ENCODE measurements at regions not wholly inside any gene's neighbourhood (a gene's known extent, or its start where the extent isn't known, plus 50 kb on each side); places are given as distances from the start of the nearest gene placed in this dataset.

GRCh38 chrX:3219231-3219630, 127.2 kb downstream of the MXRA5 start:
- no peak overlapping the region for H3K27ac ChIP-seq (ENCODE audit: extremely low read length, insufficient read depth, low read length)
- TF ChIP-seq E2F5 (CRISPR knock-in tag; conservative IDR thresholded peaks at IDR 0.05) = no peak
- TF ChIP-seq ZBTB8A (CRISPR knock-in tag; IDR thresholded peaks at IDR 0.05; ENCODE audit: borderline replicate concordance, low read depth) = no peak
- TF ChIP-seq ZKSCAN5 (CRISPR knock-in tag; IDR thresholded peaks at IDR 0.05) = no peak
- TF ChIP-seq HNF1A (IDR thresholded peaks at IDR 0.05; ENCODE audit: low read depth) = no peak
- TF ChIP-seq HNF1A (CRISPR knock-in tag; IDR thresholded peaks at IDR 0.05; ENCODE audit: borderline replicate concordance) = no peak
- no peak for TF ChIP-seq MYPOP (CRISPR knock-in tag; IDR thresholded peaks at IDR 0.05)
- TF ChIP-seq ZNF605 (CRISPR knock-in tag; IDR thresholded peaks at IDR 0.05) = no peak
- no peak for TF ChIP-seq RFX5 (IDR thresholded peaks at IDR 0.05; ENCODE audit: low read depth, low read length)
- TF ChIP-seq HES4 (CRISPR knock-in tag; IDR thresholded peaks at IDR 0.05; ENCODE audit: borderline replicate concordance) = no peak
- TF ChIP-seq ZBTB14 (CRISPR knock-in tag; IDR thresholded peaks at IDR 0.05) = no peak
- H3K4me3 ChIP-seq (replicated peaks in 1 of 3; ENCODE audit: insufficient read depth in 1 of 3, low read depth in 2 of 3, low read length in 3 of 3) = no peak overlapping the region
- ChIA-PET POLR2A (no interaction called here), CTCF (ENCODE audit: low intra/inter-chr PET ratio, low total read pairs) (no interaction called here)
- DNase-seq (ENCODE audit: low spot score) (no peak), FAIRE-seq (no peak), ATAC-seq (no peak)
- intact Hi-C loops (cut with micrococcal nuclease; ENCODE audit: unreplicated experiment) (no loop called here), in situ Hi-C loops (cut with HindIII; ENCODE audit: extremely low pct_ligation_motif_present, low pct_unique_long_range_greater_than_20kb) (no loop called here)
- no CpG with 5 or more reads among the region's 6 CpGs for WGBS (ENCODE audit: low lambda C conversion rate)
- H4K20me1 ChIP-seq (ENCODE audit: insufficient read depth, low read length) = no peaks in the 10 kb centered on the region
- H3K9me3 ChIP-seq (ENCODE audit: low read length) = no peaks in the 10 kb centered on the region
- no peaks in the 10 kb centered on the region for H3K4me1 ChIP-seq (ENCODE audit: insufficient read depth, low read length)
- no peak overlapping the region for H3K4me2 ChIP-seq (ENCODE audit: low read depth, low read length)
- H3K9ac ChIP-seq (ENCODE audit: insufficient read depth, low read depth, low read length) = no peak overlapping the region
- peaks cover 0 to 3% of the 10 kb centered on the region in 2 experiments; a peak in 1 of 5 replicates for H3K27me3 ChIP-seq (ENCODE audit: control insufficient read depth in 1 of 2, insufficient read depth in 2 of 2, low read length in 2 of 2)
- H2AFZ ChIP-seq (ENCODE audit: low read length) = no peak overlapping the region
- no TSS peak for BruUV-seq (replicated peaks)
- H3K36me3 ChIP-seq (replicated peaks in 1 of 2; ENCODE audit: control insufficient read depth in 1 of 2, insufficient read depth in 2 of 2, low read length in 2 of 2) = no peaks in the 10 kb centered on the region
- H3K79me2 ChIP-seq (ENCODE audit: insufficient read depth, low read length) = no peaks in the 10 kb centered on the region
